CMK (cell line): ENCODE measurements at regions not wholly inside any gene's neighbourhood (a gene's known extent, or its start where the extent isn't known, plus 50 kb on each side); places are given as distances from the start of the nearest gene placed in this dataset.

ENCODE experiments used
- DNase-seq: peaks from one replicate; pipeline ENCODE4 v3.0.0-alpha.2; 2010; ENCODE audit warnings: low read depth

DNA sequence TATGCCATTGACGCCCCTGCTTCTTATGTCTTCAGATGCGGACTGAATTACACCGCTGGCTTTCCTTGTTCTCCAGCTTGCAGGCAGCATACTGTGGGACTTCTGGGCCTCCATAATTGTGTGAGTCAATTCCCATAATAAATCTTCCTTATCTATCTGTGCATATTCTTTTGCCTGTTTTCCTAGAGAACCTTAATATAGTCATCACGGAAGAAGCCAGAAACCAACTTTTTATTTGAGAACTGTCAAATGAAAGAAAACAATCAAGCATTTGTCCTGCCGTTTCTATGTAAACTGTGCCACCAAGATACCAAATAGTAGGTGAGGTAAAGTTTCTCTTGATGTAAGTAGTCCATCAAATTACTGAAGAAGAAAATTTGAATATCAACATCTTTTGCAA is 51.8 kb upstream of the B3GALNT1 start:
- no peak for DNase-seq

DNA sequence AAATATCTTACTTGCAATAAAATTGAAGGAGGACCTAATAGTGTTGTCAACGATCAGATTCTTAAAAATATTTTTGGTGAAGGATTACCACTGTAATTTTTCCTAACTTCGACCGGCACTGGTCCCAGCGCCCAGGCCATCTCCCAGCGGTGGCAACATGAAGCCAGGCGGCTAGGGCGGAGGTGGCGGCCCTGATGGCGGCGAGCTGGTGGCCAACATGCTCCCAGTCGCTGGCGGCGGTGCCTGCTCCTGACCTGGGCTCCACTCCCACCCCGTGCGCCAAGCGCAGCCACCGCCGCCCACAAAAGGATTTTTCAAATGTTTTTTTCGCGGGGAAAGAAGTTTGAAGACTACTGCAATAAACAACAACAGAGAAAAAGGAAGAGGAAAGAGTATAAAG is 56.5 kb upstream of the B3GALNT1 start:
- no peak for DNase-seq

DNA sequence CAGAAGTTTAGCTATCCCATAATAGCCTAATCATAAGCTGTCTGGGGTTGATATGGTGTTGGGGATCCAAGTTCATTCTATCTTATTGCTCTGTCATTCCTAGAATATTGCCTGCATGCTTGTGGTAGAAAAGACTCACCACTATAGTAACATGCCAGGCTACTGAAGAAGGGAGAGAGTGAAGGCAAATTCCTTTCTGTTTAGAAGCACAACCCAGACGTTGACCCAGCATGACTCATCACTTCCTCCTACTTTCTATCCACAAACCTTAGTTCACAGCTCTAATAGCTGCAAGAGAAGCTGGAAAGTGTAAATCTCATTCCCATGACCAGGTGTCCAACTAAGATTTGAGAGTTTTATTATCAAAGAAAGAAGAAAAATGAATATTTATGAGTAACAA is 57.8 kb upstream of the NMD3 start:
- DNase-seq: peak; percentile 14

DNA sequence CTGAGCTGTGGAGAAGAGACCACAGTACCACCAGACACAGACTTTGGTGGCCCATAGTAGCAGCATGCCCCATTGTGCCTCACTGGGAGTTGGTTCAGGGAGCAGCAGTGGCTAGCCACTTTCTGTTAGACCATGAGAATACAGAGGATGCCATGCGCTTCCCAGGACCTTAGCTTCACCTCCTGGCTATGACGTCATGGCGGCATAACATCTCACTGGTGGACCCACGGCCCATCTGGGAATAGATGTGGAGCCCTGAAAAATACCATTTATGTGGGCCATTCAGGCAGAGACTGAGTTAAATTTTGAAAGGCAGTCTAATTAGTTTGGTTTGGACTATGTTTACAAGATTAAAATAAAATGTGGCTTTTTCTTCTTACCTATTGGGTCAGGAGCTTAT is 55.1 kb upstream of the NMD3 start:
- DNase-seq: no peak

DNA sequence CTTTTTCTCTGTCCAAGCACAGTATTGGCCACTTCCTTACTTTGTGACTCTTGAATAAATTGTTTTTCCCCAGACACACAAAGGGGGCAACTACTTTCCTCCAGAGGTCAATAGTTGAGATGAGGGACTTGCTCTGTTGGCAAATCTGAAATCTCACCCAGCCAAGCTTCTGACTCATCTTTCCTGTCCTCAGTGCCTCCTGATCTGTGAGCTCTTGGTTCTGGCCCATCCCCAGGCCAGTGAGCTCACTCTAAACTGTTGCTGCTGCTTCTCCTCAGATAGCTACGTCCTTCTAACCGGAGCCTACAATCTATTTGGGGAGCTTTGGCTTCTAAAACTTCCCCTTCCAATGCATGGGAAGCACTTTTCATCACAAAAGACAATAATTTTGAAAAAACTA is 50.0 kb upstream of the NMD3 start:
- no peak for DNase-seq
